Peyer's patch (tissue), 4 donors: ENCODE measurements at regions not wholly inside any gene's neighbourhood (a gene's known extent, or its start where the extent isn't known, plus 50 kb on each side); places are given as distances from the start of the nearest gene placed in this dataset.

Source experiments
- CTCF ChIP-seq, 6 experiments: fragments of 450-650 bp in 4 of 6; fragments of 200-600 bp in 2 of 6; sonication (generic) in 1 of 6; IDR thresholded peaks; one replicate each; pipeline ENCODE4 v1.5.1; 2017 to 2019; ENCODE audit warnings: antibody characterized with exemption in 6 of 6, mild to moderate bottlenecking in 3 of 6, moderate library complexity in 1 of 6
- POLR2A ChIP-seq, 2 donors: fragments of 450-650 bp; IDR thresholded peaks; one replicate each; pipeline ENCODE4 v1.5.1; 2017; ENCODE audit warnings: antibody characterized with exemption in 2 of 2, mild to moderate bottlenecking in 2 of 2, moderate library complexity in 2 of 2

- TF ChIP-seq CTCF (IDR thresholded peaks at IDR 0.05): no peak
- no peak for TF ChIP-seq POLR2A (IDR thresholded peaks at IDR 0.05)
Observed at GRCh38 chr9:31601666-31602065, 782.8 kb upstream of the ACO1 start.
